HG03442 (cell line): ENCODE measurements at regions not wholly inside any gene's neighbourhood (a gene's known extent, or its start where the extent isn't known, plus 50 kb on each side); places are given as distances from the start of the nearest gene placed in this dataset.
"Not testable (repeated sequence)": the region's sequence is repeated elsewhere in the genome, so short reads cannot be mapped to it uniquely, and the experiment has no call there.

Experiments
- ATAC-seq: cut with Tn5 transposase; IDR thresholded peaks from one replicate; pipeline ENCODE4 v1.9.1; 2021; ENCODE audit warnings: mild to moderate bottlenecking, moderate library complexity; ENCODE audit not compliant: unreplicated experiment

- ATAC-seq = no peak
These were observed 114.0 kb downstream of the C16orf95 start for GRCh38 chr16:87203060-87203656.

- no peak for ATAC-seq
These were observed 110.3 kb downstream of the C16orf95 start for GRCh38 chr16:87206646-87207451.

GRCh38 chr16:87207509-87207908, 109.7 kb downstream of the C16orf95 start:
- ATAC-seq = no peak

- ATAC-seq = no peak
These were observed 109.2 kb downstream of the C16orf95 start for GRCh38 chr16:87207965-87208364.

- not testable (repeated sequence) for ATAC-seq
These were observed 108.2 kb downstream of the C16orf95 start for GRCh38 chr16:87208968-87209367.

GRCh38 chr16:87209808-87210512, 107.2 kb downstream of the C16orf95 start:
- ATAC-seq = no peak

GRCh38 chr16:87210894-87211293, 106.3 kb downstream of the C16orf95 start:
- ATAC-seq = no peak

GRCh38 chr16:87212026-87212425, 105.2 kb downstream of the C16orf95 start:
- ATAC-seq = no peak

- no peak for ATAC-seq
These were observed 103.7 kb downstream of the C16orf95 start for GRCh38 chr16:87213536-87213935.

- no peak for ATAC-seq
These were observed 100.9 kb downstream of the C16orf95 start for GRCh38 chr16:87216148-87216840.

GRCh38 chr16:87216841-87217275, 100.3 kb downstream of the C16orf95 start:
- ATAC-seq = no peak

- not testable (repeated sequence) for ATAC-seq
These were observed 99.4 kb downstream of the C16orf95 start for GRCh38 chr16:87217802-87218201.

GRCh38 chr16:87218281-87219055, 98.7 kb downstream of the C16orf95 start:
- ATAC-seq = no peak

- ATAC-seq = no peak
These were observed 97.8 kb downstream of the C16orf95 start for GRCh38 chr16:87219287-87219909.

- ATAC-seq = no peak
These were observed 95.6 kb downstream of the C16orf95 start for GRCh38 chr16:87221633-87222032.

GRCh38 chr16:87222335-87222734, 94.9 kb downstream of the C16orf95 start:
- no peak for ATAC-seq

GRCh38 chr16:87223656-87224248, 93.4 kb downstream of the C16orf95 start:
- ATAC-seq = no peak

GRCh38 chr16:87226926-87227295, 90.3 kb downstream of the C16orf95 start:
- no peak for ATAC-seq

- ATAC-seq = no peak
These were observed 89.8 kb downstream of the C16orf95 start for GRCh38 chr16:87227296-87227951.
